VCaP (cell line): ENCODE measurements at regions not wholly inside any gene's neighbourhood (a gene's known extent, or its start where the extent isn't known, plus 50 kb on each side); places are given as distances from the start of the nearest gene placed in this dataset.

Source experiments
- H3K27ac ChIP-seq: fragments of 450-650 bp; 2 replicates; pipeline ENCODE4 v1.5.1; 2017
- TF ChIP-seq, protein P1 (sequence below): fragments of 450-650 bp; conservative IDR thresholded peaks from 2 replicates; pipeline ENCODE4 v1.5.1; 2017; ENCODE audit warnings: mild to moderate bottlenecking, moderate library complexity

DNA sequence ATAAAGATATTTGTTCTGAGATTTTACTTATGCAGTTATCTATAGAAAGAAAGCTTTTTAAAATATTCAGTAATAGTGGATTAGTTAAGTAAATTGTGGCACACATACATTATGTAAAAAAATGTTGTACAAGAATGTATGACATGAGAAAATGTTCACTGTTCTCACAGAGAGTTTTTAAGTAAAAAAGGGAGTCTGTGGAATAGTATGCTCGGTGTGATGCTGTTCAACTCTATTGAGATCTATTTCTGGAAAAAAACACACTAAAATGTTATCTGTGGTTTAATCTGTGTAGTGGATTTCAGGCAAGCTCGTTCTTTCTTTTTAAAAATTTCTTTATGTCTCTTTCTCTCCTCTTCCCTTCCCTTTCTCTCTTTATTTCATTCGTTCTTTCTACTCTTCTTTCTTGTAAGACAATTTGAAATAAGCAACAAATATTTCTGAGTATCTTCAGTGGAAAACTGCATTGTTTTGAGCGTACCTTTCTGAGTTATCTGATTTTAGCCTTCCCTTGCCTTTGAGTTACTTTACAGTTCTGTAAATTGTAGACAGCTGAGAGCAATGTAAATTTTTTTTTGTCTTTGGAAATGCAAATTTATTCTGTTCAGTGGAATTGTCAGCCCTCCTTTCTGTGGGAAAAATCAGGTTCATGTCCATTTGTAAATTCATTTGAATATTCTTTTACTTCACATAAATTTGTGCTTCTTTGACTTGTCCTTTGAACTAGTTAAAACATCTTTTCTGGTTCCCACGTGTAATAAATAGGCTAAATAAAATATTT, 229.0 kb upstream of the NOX3 start:
- no peak overlapping the region for H3K27ac ChIP-seq
- TF ChIP-seq, protein P1, sequence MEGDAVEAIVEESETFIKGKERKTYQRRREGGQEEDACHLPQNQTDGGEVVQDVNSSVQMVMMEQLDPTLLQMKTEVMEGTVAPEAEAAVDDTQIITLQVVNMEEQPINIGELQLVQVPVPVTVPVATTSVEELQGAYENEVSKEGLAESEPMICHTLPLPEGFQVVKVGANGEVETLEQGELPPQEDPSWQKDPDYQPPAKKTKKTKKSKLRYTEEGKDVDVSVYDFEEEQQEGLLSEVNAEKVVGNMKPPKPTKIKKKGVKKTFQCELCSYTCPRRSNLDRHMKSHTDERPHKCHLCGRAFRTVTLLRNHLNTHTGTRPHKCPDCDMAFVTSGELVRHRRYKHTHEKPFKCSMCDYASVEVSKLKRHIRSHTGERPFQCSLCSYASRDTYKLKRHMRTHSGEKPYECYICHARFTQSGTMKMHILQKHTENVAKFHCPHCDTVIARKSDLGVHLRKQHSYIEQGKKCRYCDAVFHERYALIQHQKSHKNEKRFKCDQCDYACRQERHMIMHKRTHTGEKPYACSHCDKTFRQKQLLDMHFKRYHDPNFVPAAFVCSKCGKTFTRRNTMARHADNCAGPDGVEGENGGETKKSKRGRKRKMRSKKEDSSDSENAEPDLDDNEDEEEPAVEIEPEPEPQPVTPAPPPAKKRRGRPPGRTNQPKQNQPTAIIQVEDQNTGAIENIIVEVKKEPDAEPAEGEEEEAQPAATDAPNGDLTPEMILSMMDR: no peak

DNA sequence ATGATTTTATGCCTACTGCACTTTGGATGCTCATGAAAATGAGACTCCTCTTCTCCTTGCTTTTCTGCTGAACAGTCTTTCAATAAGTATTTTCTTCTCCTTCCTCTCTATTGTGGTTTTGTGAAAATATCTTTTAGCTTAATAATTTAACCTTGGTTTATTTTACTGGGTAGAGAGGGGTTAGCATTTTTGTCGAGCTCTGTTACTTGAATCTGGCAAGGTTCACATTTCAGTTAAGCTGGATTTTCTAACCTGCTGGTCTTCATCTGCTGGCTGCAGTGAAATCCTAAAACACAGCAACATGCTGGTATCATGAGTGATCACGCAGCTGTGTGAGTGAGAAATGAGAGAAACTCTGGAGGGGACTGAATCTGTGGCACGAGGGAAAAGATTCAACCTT, 222.7 kb upstream of the NOX3 start:
- TF ChIP-seq, protein P1: no peak
- H3K27ac ChIP-seq: no peak overlapping the region

DNA sequence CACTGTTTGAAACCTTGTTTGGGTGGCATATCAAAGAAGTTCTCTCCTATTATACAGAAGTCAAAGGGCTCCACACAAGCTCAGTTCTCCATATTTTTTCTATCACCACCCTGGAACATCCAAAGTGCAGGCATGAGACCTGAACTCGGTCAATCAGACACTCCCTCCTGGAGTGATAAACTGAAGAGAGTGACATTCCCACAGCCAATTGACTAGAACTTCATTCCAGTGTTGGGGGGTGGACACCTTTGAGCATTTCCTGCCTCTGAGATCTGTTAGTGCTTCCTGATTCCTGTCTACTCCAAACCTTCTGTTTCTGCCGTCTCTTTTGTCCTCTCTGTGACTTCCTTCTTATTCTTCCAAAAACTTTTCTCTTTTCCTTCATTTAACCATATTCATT, 220.7 kb upstream of the NOX3 start:
- TF ChIP-seq, protein P1: no peak
- H3K27ac ChIP-seq: no peak overlapping the region

DNA sequence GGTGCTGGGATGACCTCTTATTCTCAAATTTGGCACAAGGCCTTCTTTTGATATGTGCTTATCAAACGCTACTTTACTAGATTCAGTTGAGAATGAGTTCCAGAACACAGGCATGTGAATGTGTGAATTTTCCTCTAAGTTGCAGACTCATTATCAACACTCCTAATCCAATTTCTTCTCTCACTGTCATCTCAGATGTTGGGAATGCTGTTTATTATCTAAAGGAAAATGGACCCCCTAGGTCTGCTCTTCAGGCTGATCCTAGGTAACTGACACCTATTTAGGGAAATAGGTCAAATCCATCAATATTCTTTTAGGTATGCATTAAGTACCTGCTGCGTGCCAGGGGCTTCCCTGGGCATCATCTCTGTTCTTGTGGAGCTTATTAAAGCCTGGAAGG, 215.0 kb upstream of the NOX3 start:
- TF ChIP-seq, protein P1: no peak
- no peak overlapping the region for H3K27ac ChIP-seq

DNA sequence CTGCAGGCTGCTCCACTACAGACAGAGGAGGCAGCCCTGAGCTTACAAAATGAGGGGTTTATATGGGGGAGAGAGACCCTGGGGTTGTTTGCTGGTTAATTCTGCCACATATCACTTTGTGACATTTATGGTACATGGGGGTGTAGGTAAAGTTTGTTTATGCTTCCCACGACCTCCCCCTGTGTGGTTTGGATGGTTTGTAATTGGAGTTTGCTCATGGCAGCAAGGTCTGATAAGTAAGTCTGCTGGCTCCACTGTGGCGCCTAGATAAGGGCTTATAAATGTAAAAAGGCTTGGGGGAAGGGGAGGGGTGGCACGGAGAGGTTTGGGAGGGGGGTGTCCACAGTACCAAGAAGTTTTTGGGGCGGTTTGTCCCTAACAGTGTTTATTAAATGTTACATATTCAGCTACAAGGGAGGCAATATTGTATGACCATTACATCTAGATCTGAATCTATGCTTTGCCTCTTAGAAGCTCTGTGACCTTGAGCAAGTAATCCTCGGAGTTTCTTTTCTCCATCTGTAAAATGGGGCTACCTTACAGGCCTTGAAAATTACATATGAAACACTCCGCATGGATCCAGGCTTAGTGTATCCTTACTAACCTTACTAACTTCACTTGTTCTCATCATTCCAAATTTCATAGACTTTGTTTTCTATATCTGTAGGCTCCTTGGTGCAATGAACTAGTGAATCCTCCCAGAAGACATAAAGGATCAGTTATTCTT, 204.8 kb upstream of the NOX3 start:
- no peak overlapping the region for H3K27ac ChIP-seq
- TF ChIP-seq, protein P1: no peak

DNA sequence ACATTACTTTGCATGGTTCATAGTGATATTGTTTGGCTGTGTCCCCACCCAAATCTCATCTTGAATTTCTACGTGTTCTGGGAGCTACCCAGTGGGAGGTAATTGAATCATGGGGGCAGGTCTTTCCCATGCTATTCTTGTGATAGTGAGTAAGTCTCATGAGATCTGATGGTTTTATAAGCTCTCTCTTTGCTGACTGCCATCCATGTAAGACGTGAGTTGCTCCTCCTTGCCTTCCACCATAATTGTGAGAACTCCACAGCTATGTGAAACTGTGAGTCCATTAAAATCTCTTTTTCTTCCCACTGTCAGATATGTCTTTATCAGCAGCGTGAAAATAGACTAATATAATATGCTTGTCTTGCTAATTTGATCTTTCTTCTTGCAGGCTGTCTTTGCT, 200.4 kb upstream of the NOX3 start:
- TF ChIP-seq, protein P1: no peak
- no peak overlapping the region for H3K27ac ChIP-seq

DNA sequence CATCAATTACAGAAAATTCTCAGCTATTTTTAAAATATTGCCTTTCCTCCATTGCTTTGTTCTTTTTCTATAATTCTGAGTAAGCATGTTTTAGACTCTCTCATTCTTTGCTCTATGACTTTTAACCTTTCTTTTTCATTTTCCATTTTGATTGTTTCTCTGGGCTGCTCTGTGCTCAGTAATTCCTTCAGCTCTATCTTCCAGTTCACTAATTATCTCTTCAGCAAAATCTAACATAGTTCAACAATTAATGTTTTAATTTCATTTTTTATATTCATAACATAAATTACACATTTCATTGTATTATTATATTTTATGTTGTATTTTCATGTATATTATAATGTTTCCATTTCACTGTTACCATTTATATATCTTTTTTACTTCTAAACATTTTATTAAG, 198.8 kb upstream of the NOX3 start:
- TF ChIP-seq, protein P1: no peak
- no peak overlapping the region for H3K27ac ChIP-seq
